ENCODE measurements at regions not wholly inside any gene's neighbourhood (a gene's known extent, or its start where the extent isn't known, plus 50 kb on each side); places are given as distances from the start of the nearest gene placed in this dataset.

- TF ChIP-seq CTCF (IDR thresholded peaks at IDR 0.05) (no peak), POLR2A (IDR thresholded peaks at IDR 0.05) (no peak), POLR2AphosphoS5 (IDR thresholded peaks at IDR 0.05) (no peak), EP300 (IDR thresholded peaks at IDR 0.05) (no peak)
These were observed 287.0 kb downstream of the SI start for GRCh38 chr3:164791263-164791662.
